ENCODE measurements at regions not wholly inside any gene's neighbourhood (a gene's known extent, or its start where the extent isn't known, plus 50 kb on each side); places are given as distances from the start of the nearest gene placed in this dataset.
A peak's percentile ranks its signal among the peaks of the same experiment; 100 is the strongest.

- Histone ChIP-seq H3K36me3 (replicated peaks) (no peaks in the 10 kb centered on the region), H3K27ac (no peak overlapping the region), H3K4me3 (ENCODE audit: low read depth, low read length) (no peak overlapping the region), H3K27me3 (replicated peaks) (no peaks in the 10 kb centered on the region)
- DNase-seq = no peak
- in situ Hi-C loops (cut with HindIII; ENCODE audit: low pct_ligation_motif_present, low sequenced_read_pairs) = no loop called here
- TF ChIP-seq, protein P1, sequence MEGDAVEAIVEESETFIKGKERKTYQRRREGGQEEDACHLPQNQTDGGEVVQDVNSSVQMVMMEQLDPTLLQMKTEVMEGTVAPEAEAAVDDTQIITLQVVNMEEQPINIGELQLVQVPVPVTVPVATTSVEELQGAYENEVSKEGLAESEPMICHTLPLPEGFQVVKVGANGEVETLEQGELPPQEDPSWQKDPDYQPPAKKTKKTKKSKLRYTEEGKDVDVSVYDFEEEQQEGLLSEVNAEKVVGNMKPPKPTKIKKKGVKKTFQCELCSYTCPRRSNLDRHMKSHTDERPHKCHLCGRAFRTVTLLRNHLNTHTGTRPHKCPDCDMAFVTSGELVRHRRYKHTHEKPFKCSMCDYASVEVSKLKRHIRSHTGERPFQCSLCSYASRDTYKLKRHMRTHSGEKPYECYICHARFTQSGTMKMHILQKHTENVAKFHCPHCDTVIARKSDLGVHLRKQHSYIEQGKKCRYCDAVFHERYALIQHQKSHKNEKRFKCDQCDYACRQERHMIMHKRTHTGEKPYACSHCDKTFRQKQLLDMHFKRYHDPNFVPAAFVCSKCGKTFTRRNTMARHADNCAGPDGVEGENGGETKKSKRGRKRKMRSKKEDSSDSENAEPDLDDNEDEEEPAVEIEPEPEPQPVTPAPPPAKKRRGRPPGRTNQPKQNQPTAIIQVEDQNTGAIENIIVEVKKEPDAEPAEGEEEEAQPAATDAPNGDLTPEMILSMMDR (IDR thresholded peaks at IDR 0.05; ENCODE audit: low read depth, low read length, missing control alignments) = no peak
Measured at GRCh38 chr5:10826971-10827370, 65.9 kb upstream of the DAP start.

DNA sequence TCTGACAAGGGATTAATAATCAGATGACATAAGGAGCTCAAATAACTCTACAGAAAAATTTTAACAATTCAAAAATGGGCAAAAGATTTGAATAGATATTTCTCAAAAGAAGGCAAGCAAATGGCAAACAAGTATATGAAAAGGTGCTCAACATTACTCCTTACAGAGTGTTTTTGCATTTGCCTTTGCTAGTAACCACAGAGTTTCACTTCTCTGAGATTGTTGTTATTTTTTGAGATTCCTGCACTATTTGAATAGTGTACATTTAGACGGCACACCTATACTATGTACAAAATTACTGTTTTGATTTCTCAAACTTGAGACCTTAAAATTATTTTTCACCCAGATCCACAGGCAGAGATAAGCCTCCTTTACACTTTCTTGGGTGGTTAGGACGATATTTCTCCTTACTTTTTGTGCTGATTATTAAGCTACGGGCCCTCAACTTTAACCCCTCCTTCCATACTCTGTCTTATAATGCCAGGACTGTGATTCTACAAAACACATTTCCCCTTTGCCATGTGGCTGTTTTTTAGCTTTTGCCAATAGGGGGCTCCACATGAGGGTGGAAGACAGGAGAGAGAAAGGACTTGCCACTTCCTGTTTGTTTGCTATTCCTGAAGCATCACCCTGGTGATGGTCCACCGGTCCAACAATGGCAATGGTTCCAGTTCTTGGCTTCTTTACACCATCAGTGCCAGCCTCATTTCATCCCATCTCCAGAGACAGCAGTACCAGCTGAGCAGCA lies 65.0 kb upstream of the DAP start:
- TF ChIP-seq, protein P1 (IDR thresholded peaks at IDR 0.05; ENCODE audit: low read depth, low read length, missing control alignments) = peak; percentile 30
- in situ Hi-C loops (cut with HindIII; ENCODE audit: low pct_ligation_motif_present, low sequenced_read_pairs) = no loop called here
- no peak overlapping the region for H3K4me3 ChIP-seq (ENCODE audit: low read depth, low read length)
- H3K27me3 ChIP-seq (replicated peaks) = no peaks in the 10 kb centered on the region
- DNase-seq = no peak
- no peak overlapping the region for H3K27ac ChIP-seq
- H3K36me3 ChIP-seq (replicated peaks) = no peaks in the 10 kb centered on the region

DNA sequence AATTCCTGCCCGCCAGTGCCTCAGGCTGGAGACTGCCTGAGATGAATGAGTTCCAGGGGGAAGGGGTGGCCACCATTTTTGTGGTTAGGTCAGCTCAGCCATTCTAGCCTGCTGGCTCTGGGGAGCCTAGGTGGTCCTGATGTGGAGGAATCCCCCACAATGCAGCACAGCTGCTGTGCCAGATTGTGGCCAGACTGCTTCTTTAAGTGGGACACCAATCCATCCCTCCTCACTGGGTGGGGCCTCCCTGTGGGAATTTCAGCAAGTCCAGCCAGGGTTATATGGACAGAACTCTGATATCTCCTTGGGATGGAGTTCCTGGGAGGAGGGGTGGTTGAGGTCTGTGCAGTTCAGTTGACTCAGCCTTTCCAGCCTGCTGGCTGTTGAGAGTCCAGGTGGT lies 51.2 kb upstream of the DAP start:
- no peaks in the 10 kb centered on the region for H3K36me3 ChIP-seq (replicated peaks)

More for the DNA sequence above, 51.2 kb upstream of the DAP start:
- in situ Hi-C loops (cut with HindIII; ENCODE audit: low pct_ligation_motif_present, low sequenced_read_pairs) = no loop called here
- H3K4me3 ChIP-seq (ENCODE audit: low read depth, low read length) = no peak overlapping the region
- TF ChIP-seq, protein P1 (IDR thresholded peaks at IDR 0.05; ENCODE audit: low read depth, low read length, missing control alignments) = no peak
- no peaks in the 10 kb centered on the region for H3K27me3 ChIP-seq (replicated peaks)
- no peak overlapping the region for H3K27ac ChIP-seq
- no peak for DNase-seq

All from brain microvascular endothelial cell (primary cell).